ACC112 (cell line): ENCODE measurements at regions not wholly inside any gene's neighbourhood (a gene's known extent, or its start where the extent isn't known, plus 50 kb on each side); places are given as distances from the start of the nearest gene placed in this dataset.
"Not testable (repeated sequence)": the region's sequence is repeated elsewhere in the genome, so short reads cannot be mapped to it uniquely, and the experiment has no call there.

Source experiments
- H2AFZ ChIP-seq: fragments of 200-600 bp; sonication (generic); one replicate; pipeline ENCODE4 v1.6.0; 2017; ENCODE audit warnings: antibody characterized with exemption, low read length; ENCODE audit not compliant: unreplicated experiment
- H3K27ac ChIP-seq: fragments of 200-600 bp; sonication (generic); 2 replicates; pipeline ENCODE4 v1.5.1; 2014; ENCODE audit warnings: low read depth, mild to moderate bottlenecking, antibody characterized with exemption, low read length, moderate library complexity
- H3K27me3 ChIP-seq: fragments of 200-600 bp; sonication (generic); 2 replicates; pipeline ENCODE4 v1.6.1; 2014; ENCODE audit warnings: mild to moderate bottlenecking, antibody characterized with exemption, low read length, moderate library complexity, mixed read lengths; ENCODE audit not compliant: insufficient read depth
- H3K36me3 ChIP-seq: fragments of 200-600 bp; sonication (generic); 2 replicates; pipeline ENCODE4 v1.6.1; 2016; ENCODE audit warnings: mild to moderate bottlenecking, antibody characterized with exemption, low read length, moderate library complexity, mixed read lengths; ENCODE audit not compliant: insufficient read depth
- H3K4me1 ChIP-seq: fragments of 200-600 bp; sonication (generic); one replicate; pipeline ENCODE4 v1.6.1; 2016; ENCODE audit warnings: low read length, mixed read lengths; ENCODE audit not compliant: insufficient read depth, unreplicated experiment, control insufficient read depth
- H3K4me3 ChIP-seq: fragments of 200-600 bp; sonication (generic); 2 replicates; pipeline ENCODE4 v1.5.1; 2014; ENCODE audit warnings: mild to moderate bottlenecking, low read depth, low read length
- H3K79me2 ChIP-seq: fragments of 200-600 bp; sonication (generic); one replicate; pipeline ENCODE4 v1.6.0; 2016; ENCODE audit warnings: low read length; ENCODE audit not compliant: control insufficient read depth, unreplicated experiment, insufficient read depth

GRCh38 chr2:132220589-132220988 is 58.8 kb upstream of the ANKRD30BL start:
- H2AFZ ChIP-seq, H3K36me3 ChIP-seq, H3K27ac ChIP-seq, H3K79me2 ChIP-seq, H3K27me3 ChIP-seq, H3K4me3 ChIP-seq, H3K4me1 ChIP-seq: not testable (repeated sequence)

- not testable (repeated sequence) for H3K27ac ChIP-seq, H3K36me3 ChIP-seq, H3K4me1 ChIP-seq
Measured at GRCh38 chr2:132221886-132222285, 60.1 kb upstream of the ANKRD30BL start.

GRCh38 chr2:132252191-132252893 is 90.6 kb upstream of the ANKRD30BL start:
- H3K27me3 ChIP-seq, result peaks cover 14% of the 10 kb centered on the region; the same call in 1 of the 2 replicates
- H3K4me1 ChIP-seq, result no peaks in the 10 kb centered on the region
- no peak overlapping the region for H3K4me3 ChIP-seq
- H3K27ac ChIP-seq, result no peak overlapping the region
- H3K79me2 ChIP-seq, result no peaks in the 10 kb centered on the region
- no peak overlapping the region for H2AFZ ChIP-seq
- H3K36me3 ChIP-seq, result no peaks in the 10 kb centered on the region

More at GRCh38 chr2:132221886-132222285, 60.1 kb upstream of the ANKRD30BL start:
- not testable (repeated sequence) for H3K4me3 ChIP-seq, H3K79me2 ChIP-seq, H2AFZ ChIP-seq, H3K27me3 ChIP-seq

GRCh38 chr2:132252894-132253264 is 91.1 kb upstream of the ANKRD30BL start:
- Histone ChIP-seq H3K4me1 (no peaks in the 10 kb centered on the region), H2AFZ (no peak overlapping the region), H3K36me3 (no peaks in the 10 kb centered on the region), H3K27me3 (peaks cover 16% of the 10 kb centered on the region; the same call in 1 of the 2 replicates), H3K79me2 (no peaks in the 10 kb centered on the region), H3K27ac (no peak overlapping the region), H3K4me3 (no peak overlapping the region)

- H3K27me3 ChIP-seq, result peaks cover 16% of the 10 kb centered on the region; the same call in 1 of the 2 replicates
- no peak overlapping the region for H3K27ac ChIP-seq
- H3K4me3 ChIP-seq, result no peak overlapping the region
- no peaks in the 10 kb centered on the region for H3K4me1 ChIP-seq
- no peaks in the 10 kb centered on the region for H3K79me2 ChIP-seq
- H3K36me3 ChIP-seq, result no peaks in the 10 kb centered on the region
- no peak overlapping the region for H2AFZ ChIP-seq
Measured at GRCh38 chr2:132253496-132254305, 91.9 kb upstream of the ANKRD30BL start.

- not testable (repeated sequence) for H3K4me1 ChIP-seq, H3K4me3 ChIP-seq, H3K27ac ChIP-seq, H2AFZ ChIP-seq, H3K79me2 ChIP-seq, H3K36me3 ChIP-seq
- H3K27me3 ChIP-seq, result peaks cover 16% of the 10 kb centered on the region; the same call in 1 of the 2 replicates
Measured at GRCh38 chr2:132254306-132254919, 92.7 kb upstream of the ANKRD30BL start.

GRCh38 chr2:132255714-132256113 is 94.0 kb upstream of the ANKRD30BL start:
- Histone ChIP-seq H3K4me3 (no peak overlapping the region), H3K27me3 (peaks cover 16% of the 10 kb centered on the region; the same call in 1 of the 2 replicates), H2AFZ (no peak overlapping the region), H3K79me2 (no peaks in the 10 kb centered on the region), H3K27ac (no peak overlapping the region), H3K36me3 (no peaks in the 10 kb centered on the region), H3K4me1 (no peaks in the 10 kb centered on the region)

GRCh38 chr2:132256251-132256902 is 94.6 kb upstream of the ANKRD30BL start:
- no peaks in the 10 kb centered on the region for H3K4me1 ChIP-seq

GRCh38 chr2:132256903-132257300 is 95.2 kb upstream of the ANKRD30BL start:
- Histone ChIP-seq H3K27me3 (peaks cover 16% of the 10 kb centered on the region; the same call in 1 of the 2 replicates), H3K4me3 (peak overlapping the region; percentile 40; the same call in 1 of the 2 replicates)
- not testable (repeated sequence) for H3K27ac ChIP-seq, H3K79me2 ChIP-seq, H2AFZ ChIP-seq, H3K4me1 ChIP-seq, H3K36me3 ChIP-seq

More at GRCh38 chr2:132256251-132256902, 94.6 kb upstream of the ANKRD30BL start:
- Histone ChIP-seq H2AFZ (no peak overlapping the region), H3K27ac (no peak overlapping the region), H3K27me3 (peaks cover 16% of the 10 kb centered on the region; the same call in 1 of the 2 replicates), H3K79me2 (no peaks in the 10 kb centered on the region), H3K4me3 (no peak overlapping the region), H3K36me3 (no peaks in the 10 kb centered on the region)
